ENCODE measurements at regions not wholly inside any gene's neighbourhood (a gene's known extent, or its start where the extent isn't known, plus 50 kb on each side); places are given as distances from the start of the nearest gene placed in this dataset.

DNA sequence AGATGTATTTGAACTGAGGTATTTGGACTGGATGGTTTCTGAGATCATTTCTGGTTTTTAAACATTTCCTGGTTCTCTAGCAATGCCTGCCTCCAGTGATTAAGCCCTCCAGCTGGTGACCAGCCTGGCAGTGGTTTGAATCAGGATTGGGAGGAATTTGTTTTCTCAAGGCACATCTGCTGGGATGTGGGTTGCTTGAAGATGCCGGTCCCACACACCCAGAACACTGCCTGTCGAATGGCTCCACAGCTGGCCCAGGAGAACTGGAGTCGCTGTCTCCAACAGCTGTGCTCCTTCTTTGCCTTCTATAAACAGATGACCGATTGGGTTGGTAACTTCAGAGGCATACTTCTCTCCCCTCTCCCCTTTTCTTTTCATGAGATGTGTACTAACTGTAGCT is 258.0 kb upstream of the DDHD1 start:
- ChIA-PET CTCF (interaction anchor here (1.2 to 1.7 kb wide), 2 partner anchors 12 to 127 kb away, joined by 4 read pairs; no protein-coding TSS in a partner anchor), POLR2A (no interaction called here)
- WGBS (ENCODE audit: missing lambda C conversion rate) = 86% methylated on average over 4 of the region's 4 CpGs
- Histone ChIP-seq H3K9me3 (no peaks in the 10 kb centered on the region), H3K4me3 (no peak overlapping the region), H3K27ac (no peak overlapping the region), H3K4me2 (no peak overlapping the region), H3K4me1 (no peaks in the 10 kb centered on the region)
- FAIRE-seq = no peak
- no peak for DNase-seq (ENCODE audit: low read depth in 1 of 2, low spot score in 1 of 2)
- no peak for TF ChIP-seq JUNB (IDR thresholded peaks at IDR 0.05)
- no peak for TF ChIP-seq EHF (CRISPR knock-in tag; IDR thresholded peaks at IDR 0.05)
- no peak for TF ChIP-seq GATA3 (IDR thresholded peaks at IDR 0.05; ENCODE audit: borderline replicate concordance)
- TF ChIP-seq, protein P1, sequence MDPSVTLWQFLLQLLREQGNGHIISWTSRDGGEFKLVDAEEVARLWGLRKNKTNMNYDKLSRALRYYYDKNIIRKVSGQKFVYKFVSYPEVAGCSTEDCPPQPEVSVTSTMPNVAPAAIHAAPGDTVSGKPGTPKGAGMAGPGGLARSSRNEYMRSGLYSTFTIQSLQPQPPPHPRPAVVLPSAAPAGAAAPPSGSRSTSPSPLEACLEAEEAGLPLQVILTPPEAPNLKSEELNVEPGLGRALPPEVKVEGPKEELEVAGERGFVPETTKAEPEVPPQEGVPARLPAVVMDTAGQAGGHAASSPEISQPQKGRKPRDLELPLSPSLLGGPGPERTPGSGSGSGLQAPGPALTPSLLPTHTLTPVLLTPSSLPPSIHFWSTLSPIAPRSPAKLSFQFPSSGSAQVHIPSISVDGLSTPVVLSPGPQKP (IDR thresholded peaks at IDR 0.05; ENCODE audit: low read depth, low read length) = no peak
- no peak for TF ChIP-seq NPAS2 (CRISPR knock-in tag; IDR thresholded peaks at IDR 0.05; ENCODE audit: borderline replicate concordance)
- TF ChIP-seq HOXB13 (CRISPR knock-in tag; IDR thresholded peaks at IDR 0.05; ENCODE audit: low read depth) = no peak
- no peak for TF ChIP-seq RAD21 (conservative IDR thresholded peaks at IDR 0.05 in 1 of 2, IDR thresholded peaks at IDR 0.05 in 1 of 2)
- no peak for TF ChIP-seq EHMT2 (IDR thresholded peaks at IDR 0.05; ENCODE audit: low read depth)
- ATAC-seq = no peak

DNA sequence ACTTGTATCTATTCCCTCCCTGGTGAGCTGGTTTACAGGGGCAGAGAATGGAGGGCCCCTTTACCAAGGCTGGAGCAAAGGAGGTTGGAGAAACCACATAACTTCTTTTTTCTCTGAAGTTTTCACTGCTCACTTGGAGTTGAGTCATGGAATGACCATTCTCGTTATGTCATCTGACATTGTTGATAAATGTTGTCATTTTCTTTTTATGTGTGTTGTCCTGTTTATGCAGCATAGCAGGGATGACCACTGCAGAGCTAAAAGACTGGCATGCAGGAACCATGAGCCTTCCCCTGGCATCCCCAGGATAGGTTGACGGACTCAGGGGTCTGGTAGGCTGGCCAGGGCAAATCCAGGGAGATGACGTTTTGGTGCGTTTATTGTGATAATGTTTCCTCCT is 256.8 kb upstream of the DDHD1 start:
- no peaks in the 10 kb centered on the region for H3K4me1 ChIP-seq
- CTCF ChIA-PET = interaction anchor here (0.6 kb wide), 1 partner anchor 20 kb away, joined by 3 read pairs; no protein-coding TSS in a partner anchor
- no peaks in the 10 kb centered on the region for H3K9me3 ChIP-seq
- FAIRE-seq = no peak
- H3K27ac ChIP-seq = no peak overlapping the region
- POLR2A ChIA-PET = no interaction called here
- no peak for ATAC-seq
- H3K4me2 ChIP-seq = no peak overlapping the region
- no peak for TF ChIP-seq USF2 (IDR thresholded peaks at IDR 0.05)
- TF ChIP-seq ZNF302 (CRISPR knock-in tag; IDR thresholded peaks at IDR 0.05) = no peak
- no peak for TF ChIP-seq MYC (IDR thresholded peaks at IDR 0.05; ENCODE audit: borderline replicate concordance, low read length)
- no peak for TF ChIP-seq MAFK (IDR thresholded peaks at IDR 0.05; ENCODE audit: partially characterized antibody)
- no peak for TF ChIP-seq KDM1A (IDR thresholded peaks at IDR 0.05; ENCODE audit: low read depth)
- no peak for TF ChIP-seq HOXB5 (CRISPR knock-in tag; IDR thresholded peaks at IDR 0.05)
- TF ChIP-seq PHF8 (IDR thresholded peaks at IDR 0.05; ENCODE audit: borderline replicate concordance, low read depth) = no peak
- TF ChIP-seq JUN (IDR thresholded peaks at IDR 0.05) = no peak
- no peak for TF ChIP-seq CHD2 (IDR thresholded peaks at IDR 0.05; ENCODE audit: low read length, partially characterized antibody)
- TF ChIP-seq FOSL2 (IDR thresholded peaks at IDR 0.05) = no peak
- TF ChIP-seq FOSL2 (CRISPR knock-in tag; IDR thresholded peaks at IDR 0.05) = no peak
- 77% methylated on average over 4 of the region's 4 CpGs for WGBS (ENCODE audit: missing lambda C conversion rate)
- no peak overlapping the region for H3K4me3 ChIP-seq
- DNase-seq (ENCODE audit: low read depth in 1 of 2, low spot score in 1 of 2) = no peak

GRCh38 chr14:53409289-53409688 is 256.2 kb upstream of the DDHD1 start:
- H3K27ac ChIP-seq = no peak overlapping the region
- no peaks in the 10 kb centered on the region for H3K9me3 ChIP-seq
- ChIA-PET CTCF (no interaction called here), POLR2A (no interaction called here)
- no peak overlapping the region for H3K4me3 ChIP-seq
- DNase-seq (ENCODE audit: low read depth in 1 of 2, low spot score in 1 of 2) (no peak), FAIRE-seq (no peak), ATAC-seq (no peak)
- H3K4me1 ChIP-seq = no peaks in the 10 kb centered on the region
- no peak overlapping the region for H3K4me2 ChIP-seq
- no peak for TF ChIP-seq RNF2 (IDR thresholded peaks at IDR 0.05; ENCODE audit: borderline replicate concordance, low read depth)
- no peak for TF ChIP-seq HEYL (CRISPR knock-in tag; IDR thresholded peaks at IDR 0.05)
- TF ChIP-seq NFE2L2 (conservative IDR thresholded peaks at IDR 0.05; ENCODE audit: low read length) = no peak
- TF ChIP-seq FOSL2 (IDR thresholded peaks at IDR 0.05) = no peak
- no peak for TF ChIP-seq FOSL2 (CRISPR knock-in tag; IDR thresholded peaks at IDR 0.05)
- TF ChIP-seq CHD2 (IDR thresholded peaks at IDR 0.05; ENCODE audit: low read length, partially characterized antibody) = no peak
- no peak for TF ChIP-seq EHF (CRISPR knock-in tag; IDR thresholded peaks at IDR 0.05)
- no peak for TF ChIP-seq USF2 (IDR thresholded peaks at IDR 0.05)
- no peak for TF ChIP-seq TP53 (CRISPR knock-in tag; IDR thresholded peaks at IDR 0.05)
- no peak for TF ChIP-seq ATOH8 (CRISPR knock-in tag; IDR thresholded peaks at IDR 0.05; ENCODE audit: low read depth)
- WGBS (ENCODE audit: missing lambda C conversion rate) = 56% methylated on average over 2 of the region's 2 CpGs

Data from A549 (cell line).